Gastroesophageal sphincter (tissue), 4 donors: ENCODE measurements at regions not wholly inside any gene's neighbourhood (a gene's known extent, or its start where the extent isn't known, plus 50 kb on each side); places are given as distances from the start of the nearest gene placed in this dataset.

Experiments used
- ATAC-seq: fragments of 150-250 bp; one replicate; pipeline ENCODE4 v1.9.1; 2016; ENCODE audit warnings: mild to moderate bottlenecking, moderate library complexity
- H3K27ac ChIP-seq, 4 donors: fragments of 200-600 bp; sonication (generic) in 3 of 4; 1 replicate in 3 of 4; 2 replicates in 1 of 4; pipeline ENCODE4 v1.5.1; 2016 to 2019
- H3K27me3 ChIP-seq: fragments of 200-600 bp; sonication (generic); one replicate; pipeline ENCODE4 v1.5.1; 2019
- H3K36me3 ChIP-seq, 2 donors: fragments of 200-600 bp; sonication (generic); one replicate each; pipeline ENCODE4 v1.5.1; 2019; ENCODE audit warnings: control low read depth in 1 of 2
- H3K4me1 ChIP-seq, 3 donors: fragments of 200-600 bp; sonication (generic); 1 replicate in 2 of 3; 2 replicates in 1 of 3; pipeline ENCODE4 v1.5.1; 2016 to 2019; ENCODE audit warnings: control low read depth in 2 of 3
- H3K4me3 ChIP-seq, 2 donors: fragments of 200-600 bp; sonication (generic); one replicate each; pipeline ENCODE4 v1.5.1; 2019; ENCODE audit warnings: mild to moderate bottlenecking in 1 of 2, moderate library complexity in 1 of 2
- H3K9me3 ChIP-seq, 3 donors: fragments of 200-600 bp; sonication (generic); one replicate each; pipeline ENCODE4 v1.5.1; 2017 to 2019; ENCODE audit warnings: control low read depth in 2 of 3
- CTCF ChIP-seq, 4 experiments: fragments of 200-600 bp in 2 of 4; fragments of 450-650 bp in 2 of 4; sonication (generic) in 1 of 4; IDR thresholded peaks; one replicate each; pipeline ENCODE4 v1.5.1; 2017 to 2019; ENCODE audit warnings: antibody characterized with exemption in 4 of 4, mild to moderate bottlenecking in 2 of 4, moderate library complexity in 2 of 4
- EP300 ChIP-seq: sonication (generic); formaldehyde crosslinking; IDR thresholded peaks from one replicate; pipeline ENCODE4 v1.6.1; 2017; ENCODE audit warnings: antibody characterized with exemption, mild to moderate bottlenecking
- POLR2A ChIP-seq, 2 donors: fragments of 450-650 bp; IDR thresholded peaks; one replicate each; pipeline ENCODE4 v1.6.1; 2017; ENCODE audit warnings: antibody characterized with exemption in 2 of 2, mild to moderate bottlenecking in 2 of 2, moderate library complexity in 1 of 2
- POLR2AphosphoS5 ChIP-seq: sonication (generic); formaldehyde crosslinking; IDR thresholded peaks from one replicate; pipeline ENCODE4 v1.6.1; 2017; ENCODE audit warnings: antibody characterized with exemption
- WGBS, 2 donors: methylation state at CpG; one replicate each; pipeline ENCODE4 v1.1.5; 2018; ENCODE audit warnings: low coverage in 1 of 2; 5-methylcytosine and 5-hydroxymethylcytosine counted together

GRCh38 chr10:100612601-100613595 is 77.2 kb downstream of the HIF1AN start:
- WGBS, 2 donors, result 62 to 69% methylated on average over 7 to 16 of the region's 21 CpGs
- Histone ChIP-seq H3K27me3 (peaks cover 64% of the 10 kb centered on the region), H3K36me3 (no peaks in the 10 kb centered on the region), H3K4me3 (no peak overlapping the region), H3K9me3 (peaks cover 0 to 13% (median 0%) of the 10 kb centered on the region in 3 donors), H3K4me1 (no peaks in the 10 kb centered on the region), H3K27ac (no peak overlapping the region)
- ATAC-seq, result no peak
- no peak for TF ChIP-seq POLR2A (IDR thresholded peaks at IDR 0.05)
- TF ChIP-seq CTCF (IDR thresholded peaks at IDR 0.05), result no peak
- no peak for TF ChIP-seq POLR2AphosphoS5
- TF ChIP-seq EP300, result no peak

GRCh38 chr10:100613846-100614245 is 78.1 kb downstream of the HIF1AN start:
- TF ChIP-seq POLR2A (IDR thresholded peaks at IDR 0.05), result no peak
- no peak for TF ChIP-seq EP300
- TF ChIP-seq POLR2AphosphoS5, result no peak
- TF ChIP-seq CTCF (IDR thresholded peaks at IDR 0.05), result no peak
- WGBS, 2 donors, result 63 to 73% methylated on average over 8 of the region's 8 CpGs
- H3K27me3 ChIP-seq, result peaks cover 68% of the 10 kb centered on the region
- peaks cover 0 to 13% (median 0%) of the 10 kb centered on the region in 3 donors for H3K9me3 ChIP-seq
- no peaks in the 10 kb centered on the region for H3K4me1 ChIP-seq
- ATAC-seq, result no peak
- no peak overlapping the region for H3K27ac ChIP-seq
- no peak overlapping the region for H3K4me3 ChIP-seq
- H3K36me3 ChIP-seq, result no peaks in the 10 kb centered on the region

- Histone ChIP-seq H3K36me3 (no peaks in the 10 kb centered on the region), H3K9me3 (peaks cover 0 to 13% (median 0%) of the 10 kb centered on the region in 3 donors), H3K27me3 (peaks cover 74% of the 10 kb centered on the region), H3K4me3 (no peak overlapping the region), H3K4me1 (no peaks in the 10 kb centered on the region), H3K27ac (no peak overlapping the region)
- TF ChIP-seq POLR2A (IDR thresholded peaks at IDR 0.05) (no peak), CTCF (IDR thresholded peaks at IDR 0.05) (no peak), POLR2AphosphoS5 (no peak), EP300 (no peak)
- WGBS, 2 donors, result 57 to 72% methylated on average over 4 to 8 of the region's 11 CpGs
- ATAC-seq, result no peak
These were observed 78.8 kb downstream of the HIF1AN start for GRCh38 chr10:100614429-100615095.

- H3K27me3 ChIP-seq, result peaks cover 81% of the 10 kb centered on the region
- H3K4me3 ChIP-seq, result no peak overlapping the region
- no peaks in the 10 kb centered on the region for H3K36me3 ChIP-seq
- TF ChIP-seq CTCF (IDR thresholded peaks at IDR 0.05), result no peak
- TF ChIP-seq POLR2A (IDR thresholded peaks at IDR 0.05), result no peak
- no peak for TF ChIP-seq EP300
- TF ChIP-seq POLR2AphosphoS5, result no peak
- ATAC-seq, result no peak
- WGBS, 2 donors, result 78 to 83% methylated on average over 6 to 7 of the region's 10 CpGs
- H3K9me3 ChIP-seq, result peaks cover 0 to 13% (median 0%) of the 10 kb centered on the region in 3 donors
- no peaks in the 10 kb centered on the region for H3K4me1 ChIP-seq
- no peak overlapping the region for H3K27ac ChIP-seq
These were observed 79.5 kb downstream of the HIF1AN start for GRCh38 chr10:100615241-100615640.
